GM23338 (cell line): ENCODE measurements at regions not wholly inside any gene's neighbourhood (a gene's known extent, or its start where the extent isn't known, plus 50 kb on each side); places are given as distances from the start of the nearest gene placed in this dataset.

Source experiments
- ATAC-seq: fragments of 200-7000 bp; cut with Tn5 transposase; 3 replicates; pipeline ENCODE4 v1.9.1; 2020
- DNase-seq: peaks from one replicate; pipeline ENCODE4 v3.0.0-alpha.2; 2015; ENCODE audit warnings: low spot score
- H2AFZ ChIP-seq: fragments of 200-600 bp; sonication (generic); 2 replicates; pipeline ENCODE4 v1.8.0; 2016; ENCODE audit warnings: antibody characterized with exemption, mild to moderate bottlenecking, moderate library complexity
- H3F3A ChIP-seq: fragments of 200-600 bp; sonication (generic); replicated peaks from 2 replicates; pipeline ENCODE4 v1.8.0; 2017; ENCODE audit warnings: antibody characterized with exemption, mixed run types, low read depth
- H3K27ac ChIP-seq: fragments of 200-600 bp; sonication (generic); 2 replicates; pipeline ENCODE4 v1.6.1; 2016; ENCODE audit warnings: low read depth
- H3K27me3 ChIP-seq: fragments of 200-600 bp; sonication (generic); 2 replicates; pipeline ENCODE4 v1.8.0; 2016; ENCODE audit warnings: mild to moderate bottlenecking, mixed run types, moderate library complexity; ENCODE audit not compliant: insufficient read depth
- H3K36me3 ChIP-seq: fragments of 200-600 bp; sonication (generic); 2 replicates; pipeline ENCODE4 v1.8.0; 2016; ENCODE audit warnings: mild to moderate bottlenecking; ENCODE audit not compliant: insufficient read depth
- H3K4me1 ChIP-seq: fragments of 200-600 bp; sonication (generic); 2 replicates; pipeline ENCODE4 v1.8.0; 2016; ENCODE audit warnings: mild to moderate bottlenecking, moderate library complexity; ENCODE audit not compliant: insufficient read depth
- H3K4me2 ChIP-seq: fragments of 200-600 bp; sonication (generic); 2 replicates; pipeline ENCODE4 v1.7.1; 2017; ENCODE audit warnings: mixed run types
- H3K4me3 ChIP-seq: fragments of 200-600 bp; sonication (generic); 2 replicates; pipeline ENCODE4 v1.6.1; 2016; ENCODE audit warnings: mixed run types
- H3K79me2 ChIP-seq: fragments of 200-600 bp; sonication (generic); replicated peaks from 2 replicates; pipeline ENCODE4 v1.8.0; 2017; ENCODE audit warnings: mild to moderate bottlenecking; ENCODE audit not compliant: insufficient read depth
- H3K9me2 ChIP-seq: fragments of 200-600 bp; sonication (generic); 2 replicates; pipeline ENCODE4 v1.8.0; 2017; ENCODE audit not compliant: insufficient read depth
- H4K20me1 ChIP-seq: fragments of 200-600 bp; sonication (generic); replicated peaks from 2 replicates; pipeline ENCODE4 v1.8.0; 2017; ENCODE audit warnings: mild to moderate bottlenecking; ENCODE audit not compliant: insufficient read depth
- H3K27ac Mint-ChIP-seq: 2 replicates; pipeline ENCODE4 v1.8.0; 2020; ENCODE audit warnings: inconsistent platforms, mild to moderate bottlenecking, moderate library complexity, mixed read lengths
- H3K27me3 Mint-ChIP-seq: 3 replicates; pipeline ENCODE4 v1.8.0; 2022; ENCODE audit warnings: low read depth, mild to moderate bottlenecking, moderate library complexity, mixed read lengths, inconsistent platforms; ENCODE audit not compliant: insufficient read depth, poor library complexity
- H3K36me3 Mint-ChIP-seq: 3 replicates; pipeline ENCODE4 v1.8.0; 2021; ENCODE audit warnings: low read depth, mild to moderate bottlenecking, inconsistent platforms, moderate library complexity, mixed read lengths
- H3K4me1 Mint-ChIP-seq: 3 replicates; pipeline ENCODE4 v1.8.0; 2020; ENCODE audit warnings: mild to moderate bottlenecking, inconsistent platforms, mixed read lengths
- H3K4me3 Mint-ChIP-seq: 3 replicates; pipeline ENCODE4 v1.8.0; 2021; ENCODE audit warnings: moderate library complexity, mild to moderate bottlenecking, inconsistent platforms, mixed read lengths
- H3K9me3 Mint-ChIP-seq: 3 replicates; pipeline ENCODE4 v1.8.0; 2020; ENCODE audit warnings: moderate library complexity, mild to moderate bottlenecking, inconsistent platforms, mixed read lengths
- CREB1 ChIP-seq: fragments of 250-450 bp; sonication (Bioruptor Pico); IDR thresholded peaks from 2 replicates; pipeline ENCODE4 v1.5.0; 2020; ENCODE audit warnings: low read depth, mild to moderate bottlenecking, moderate library complexity
- CTCF ChIP-seq, 2 experiments: fragments of 200-600 bp in 1 of 2; sonication (generic) in 1 of 2; conservative IDR thresholded peaks; 2 replicates each; pipeline versions ENCODE4 v1.5.1 to v1.6.1; 2016 to 2017; ENCODE audit warnings: antibody characterized with exemption in 2 of 2, low read depth in 2 of 2, mild to moderate bottlenecking in 2 of 2, moderate library complexity in 1 of 2
- ETS1 ChIP-seq: IDR thresholded peaks from 2 replicates; pipeline ENCODE4 v1.6.1; 2016; ENCODE audit warnings: antibody characterized with exemption
- EZH2 ChIP-seq: fragments of 200-600 bp; sonication (generic); IDR thresholded peaks from one replicate; pipeline ENCODE4 v1.8.0; 2017; ENCODE audit warnings: antibody characterized with exemption, mild to moderate bottlenecking, low read depth; ENCODE audit not compliant: unreplicated experiment
- EZH2phosphoT487 ChIP-seq: fragments of 200-600 bp; sonication (generic); IDR thresholded peaks from one replicate; pipeline ENCODE4 v1.8.1; 2018; ENCODE audit warnings: antibody characterized with exemption; ENCODE audit not compliant: unreplicated experiment
- JUNB ChIP-seq: IDR thresholded peaks from one replicate; pipeline ENCODE4 v1.6.1; 2016; ENCODE audit warnings: antibody characterized with exemption; ENCODE audit not compliant: unreplicated experiment
- NANOG ChIP-seq: IDR thresholded peaks from 2 replicates; pipeline ENCODE4 v1.6.1; 2016; ENCODE audit warnings: antibody characterized with exemption, borderline replicate concordance
- POLR2AphosphoS5 ChIP-seq: IDR thresholded peaks from 2 replicates; pipeline ENCODE4 v1.6.1; 2016; ENCODE audit warnings: antibody characterized with exemption, low read depth
- REST ChIP-seq: IDR thresholded peaks from one replicate; pipeline ENCODE4 v1.6.1; 2018; ENCODE audit warnings: antibody characterized with exemption; ENCODE audit not compliant: unreplicated experiment
- STAT1 ChIP-seq: IDR thresholded peaks from one replicate; pipeline ENCODE4 v1.6.1; 2016; ENCODE audit warnings: antibody characterized with exemption; ENCODE audit not compliant: unreplicated experiment
- ZNF331 ChIP-seq: fragments of 250-450 bp; sonication (Bioruptor Pico); IDR thresholded peaks from 2 replicates; pipeline ENCODE4 v1.5.0; 2020; ENCODE audit warnings: low read depth, mild to moderate bottlenecking, moderate library complexity

GRCh38 chr1:82950606-82951200, 1048.2 kb downstream of the TTLL7 start (continued):
- TF ChIP-seq REST (no peak), ZNF331 (CRISPR knock-in tag) (no peak), POLR2AphosphoS5 (no peak), CREB1 (CRISPR knock-in tag) (no peak), EZH2 (no peak), JUNB (no peak), NANOG (no peak), STAT1 (no peak), ETS1 (no peak), CTCF (conservative IDR thresholded peaks at IDR 0.05; ENCODE audit: low read depth in 2 of 2) (no peak)

- H3K4me3 ChIP-seq = no peak overlapping the region
- DNase-seq = no peak
- Mint-ChIP-seq H3K36me3 (no peaks in the 10 kb centered on the region), H3K27ac (no peak overlapping the region), H3K27me3 (no peaks in the 10 kb centered on the region), H3K9me3 (no peaks in the 10 kb centered on the region), H3K4me3 (no peak overlapping the region), H3K4me1 (no peaks in the 10 kb centered on the region)
- no peaks in the 10 kb centered on the region for H3K79me2 ChIP-seq
- no peak for TF ChIP-seq EZH2phosphoT487
- TF ChIP-seq ETS1 = no peak
- TF ChIP-seq REST = no peak
- TF ChIP-seq CREB1 (CRISPR knock-in tag) = no peak
- H3K4me1 ChIP-seq = no peaks in the 10 kb centered on the region
- H3K9me2 ChIP-seq = no peaks in the 10 kb centered on the region
- H4K20me1 ChIP-seq = no peaks in the 10 kb centered on the region
- no peaks in the 10 kb centered on the region for H3K36me3 ChIP-seq
- H2AFZ ChIP-seq = no peak overlapping the region
- no peak for ATAC-seq
- no peaks in the 10 kb centered on the region for H3F3A ChIP-seq
- H3K27ac ChIP-seq = no peak overlapping the region
- no peaks in the 10 kb centered on the region for H3K27me3 ChIP-seq
- H3K4me2 ChIP-seq = no peak overlapping the region
These were observed 1050.5 kb downstream of the TTLL7 start for GRCh38 chr1:82948386-82948785.
